ENCODE measurements at regions not wholly inside any gene's neighbourhood (a gene's known extent, or its start where the extent isn't known, plus 50 kb on each side); places are given as distances from the start of the nearest gene placed in this dataset.

GRCh38 chr14:45649051-45649450 lies 396.0 kb upstream of the MIS18BP1 start:
- H3K4me3 ChIP-seq (replicated peaks in 1 of 3; ENCODE audit: insufficient read depth in 1 of 3, low read depth in 1 of 3, low read length in 3 of 3), result no peak overlapping the region
- no peak for FAIRE-seq
- no peaks in the 10 kb centered on the region for H3K27me3 ChIP-seq (ENCODE audit: control insufficient read depth in 2 of 2, insufficient read depth in 2 of 2, low read length in 2 of 2)
- no TSS peak for BruUV-seq (replicated peaks)
- no peak overlapping the region for H3K9ac ChIP-seq (replicated peaks; ENCODE audit: extremely low read depth, insufficient read depth, low read length)
- ChIA-PET POLR2A (no interaction called here), CTCF (no interaction called here)
- H2AFZ ChIP-seq (ENCODE audit: low read depth, low read length), result no peak overlapping the region
- no peak overlapping the region for H3K27ac ChIP-seq (ENCODE audit: insufficient read depth, low read depth, low read length)
- H3K9me1 ChIP-seq (replicated peaks; ENCODE audit: control insufficient read depth, extremely low read depth, insufficient read depth, low read length), result no peaks in the 10 kb centered on the region
- H3K4me2 ChIP-seq (ENCODE audit: insufficient read depth, low read length), result no peak overlapping the region
- no peak for TF ChIP-seq FOS (IDR thresholded peaks at IDR 0.05; ENCODE audit: borderline replicate concordance, insufficient read depth, low read length)
- no peak for TF ChIP-seq POLR2A (IDR thresholded peaks at IDR 0.05; ENCODE audit: low read depth, low read length)
- TF ChIP-seq MYC (IDR thresholded peaks at IDR 0.05; ENCODE audit: low read depth, low read length), result no peak
- TF ChIP-seq GATA2 (IDR thresholded peaks at IDR 0.05; ENCODE audit: insufficient read depth, insufficient read length, low read depth, low read length), result no peak
- TF ChIP-seq JUN (IDR thresholded peaks at IDR 0.05; ENCODE audit: borderline replicate concordance, insufficient read depth, insufficient read length, low read depth), result no peak
- TF ChIP-seq EZH2 (IDR thresholded peaks at IDR 0.05; ENCODE audit: borderline replicate concordance, low read depth, low read length, severe bottlenecking), result no peak
- TF ChIP-seq POLR2AphosphoS5 (IDR thresholded peaks at IDR 0.05; ENCODE audit: insufficient read depth, low read depth, low read length), result no peak
- no peak for TF ChIP-seq MAX (IDR thresholded peaks at IDR 0.05; ENCODE audit: insufficient read depth, insufficient read length)
- TF ChIP-seq CTCF (IDR thresholded peaks at IDR 0.05; ENCODE audit: extremely low read depth in 1 of 2, insufficient read depth in 1 of 2, low read depth in 1 of 2, low read length in 2 of 2), result no peak
- intact Hi-C loops (cut with micrococcal nuclease), result no loop called here
- H3K36me3 ChIP-seq (ENCODE audit: control insufficient read depth in 2 of 2, extremely low read depth in 1 of 2, insufficient read depth in 2 of 2, low read length in 2 of 2), result no peaks in the 10 kb centered on the region
- no peaks in the 10 kb centered on the region for H3K9me3 ChIP-seq (replicated peaks; ENCODE audit: control insufficient read depth, insufficient read depth, low read length)
- no peaks in the 10 kb centered on the region for H3K79me2 ChIP-seq (ENCODE audit: control insufficient read depth, insufficient read depth, low read length)
- dilution Hi-C loops (cut with MboI; ENCODE audit: extremely low pct_ligation_motif_present, low sequenced_read_pairs), result no loop called here
- H4K20me1 ChIP-seq (replicated peaks; ENCODE audit: control insufficient read depth, extremely low read depth, insufficient read depth, low read length), result no peaks in the 10 kb centered on the region
- no peaks in the 10 kb centered on the region for H3K4me1 ChIP-seq (ENCODE audit: control insufficient read depth, extremely low read depth, insufficient read depth, low read length)
- DNase-seq (ENCODE audit: low read depth, low spot score), result no peak

Measured in endothelial cell of umbilical vein (primary cell).